GM10266 (cell line): ENCODE measurements at regions not wholly inside any gene's neighbourhood (a gene's known extent, or its start where the extent isn't known, plus 50 kb on each side); places are given as distances from the start of the nearest gene placed in this dataset.
"Not testable (repeated sequence)": the region's sequence is repeated elsewhere in the genome, so short reads cannot be mapped to it uniquely, and the experiment has no call there.

Source experiments
- DNase-seq: peaks from one replicate; pipeline ENCODE4 v3.0.0; 2012; ENCODE audit errors: extremely low spot score
- TF ChIP-seq, protein P1 (sequence below): IDR thresholded peaks from 2 replicates; pipeline ENCODE4 v1.5.1; 2012; ENCODE audit warnings: mild to moderate bottlenecking, low read depth; ENCODE audit not compliant: control insufficient read depth, insufficient read depth; ENCODE audit errors: missing control alignments

GRCh38 chr20:30502670-30503069 lies 754.8 kb upstream of the DEFB115 start:
- TF ChIP-seq, protein P1, sequence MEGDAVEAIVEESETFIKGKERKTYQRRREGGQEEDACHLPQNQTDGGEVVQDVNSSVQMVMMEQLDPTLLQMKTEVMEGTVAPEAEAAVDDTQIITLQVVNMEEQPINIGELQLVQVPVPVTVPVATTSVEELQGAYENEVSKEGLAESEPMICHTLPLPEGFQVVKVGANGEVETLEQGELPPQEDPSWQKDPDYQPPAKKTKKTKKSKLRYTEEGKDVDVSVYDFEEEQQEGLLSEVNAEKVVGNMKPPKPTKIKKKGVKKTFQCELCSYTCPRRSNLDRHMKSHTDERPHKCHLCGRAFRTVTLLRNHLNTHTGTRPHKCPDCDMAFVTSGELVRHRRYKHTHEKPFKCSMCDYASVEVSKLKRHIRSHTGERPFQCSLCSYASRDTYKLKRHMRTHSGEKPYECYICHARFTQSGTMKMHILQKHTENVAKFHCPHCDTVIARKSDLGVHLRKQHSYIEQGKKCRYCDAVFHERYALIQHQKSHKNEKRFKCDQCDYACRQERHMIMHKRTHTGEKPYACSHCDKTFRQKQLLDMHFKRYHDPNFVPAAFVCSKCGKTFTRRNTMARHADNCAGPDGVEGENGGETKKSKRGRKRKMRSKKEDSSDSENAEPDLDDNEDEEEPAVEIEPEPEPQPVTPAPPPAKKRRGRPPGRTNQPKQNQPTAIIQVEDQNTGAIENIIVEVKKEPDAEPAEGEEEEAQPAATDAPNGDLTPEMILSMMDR = no peak
- DNase-seq = no peak

DNA sequence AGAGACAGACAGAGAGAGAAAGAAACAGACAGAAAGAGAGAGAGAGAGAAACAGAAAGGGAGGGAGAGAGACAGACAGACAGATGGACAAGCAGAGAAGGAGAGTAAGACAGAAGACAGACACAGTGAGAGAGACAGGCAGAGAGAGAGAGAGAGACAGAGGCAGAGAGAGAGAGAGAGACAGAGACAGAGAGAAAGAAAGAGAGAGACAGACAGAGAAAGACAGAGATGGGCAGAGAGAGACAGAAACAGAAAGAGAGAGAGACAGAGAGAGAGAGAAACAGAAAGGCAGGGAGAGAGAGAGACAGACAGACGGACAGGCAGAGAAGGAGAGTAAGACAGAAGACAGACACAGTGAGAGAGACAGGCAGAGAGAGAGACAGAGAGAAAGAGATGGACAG lies 754.3 kb upstream of the DEFB115 start:
- DNase-seq = not testable (repeated sequence)

- DNase-seq = no peak
- TF ChIP-seq, protein P1 = no peak
Observed at GRCh38 chr20:30503992-30504570, 753.4 kb upstream of the DEFB115 start.

DNA sequence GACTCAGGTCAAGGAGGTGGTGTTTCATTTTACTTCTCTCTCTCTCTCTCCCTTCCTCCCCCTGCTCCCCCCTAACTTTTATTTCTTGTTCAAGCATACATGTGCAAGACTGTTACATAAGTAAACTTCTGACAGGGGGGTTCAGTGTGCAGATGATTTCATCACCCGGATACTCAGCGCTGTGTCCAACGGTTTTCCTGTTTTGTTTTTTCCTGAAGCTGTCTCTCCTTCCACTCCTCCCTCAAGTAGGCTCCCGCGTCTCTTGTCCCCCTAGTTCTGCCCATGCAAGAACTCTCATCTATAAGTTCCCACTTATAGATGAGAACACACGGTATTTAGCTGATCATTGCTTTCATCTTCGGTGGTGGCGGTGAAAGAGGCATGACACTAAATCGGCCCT lies 751.9 kb upstream of the DEFB115 start:
- no peak for DNase-seq
- TF ChIP-seq, protein P1 = no peak

- TF ChIP-seq, protein P1 = no peak
- no peak for DNase-seq
Observed at GRCh38 chr20:30506100-30506499, 751.4 kb upstream of the DEFB115 start.

- DNase-seq = not testable (repeated sequence)
Observed at GRCh38 chr20:30508382-30508781, 749.1 kb upstream of the DEFB115 start.

GRCh38 chr20:30511322-30512030 lies 746.0 kb upstream of the DEFB115 start:
- DNase-seq = no peak
- TF ChIP-seq, protein P1 = no peak

GRCh38 chr20:30513050-30513628 lies 744.3 kb upstream of the DEFB115 start:
- TF ChIP-seq, protein P1 = no peak
- no peak for DNase-seq

DNA sequence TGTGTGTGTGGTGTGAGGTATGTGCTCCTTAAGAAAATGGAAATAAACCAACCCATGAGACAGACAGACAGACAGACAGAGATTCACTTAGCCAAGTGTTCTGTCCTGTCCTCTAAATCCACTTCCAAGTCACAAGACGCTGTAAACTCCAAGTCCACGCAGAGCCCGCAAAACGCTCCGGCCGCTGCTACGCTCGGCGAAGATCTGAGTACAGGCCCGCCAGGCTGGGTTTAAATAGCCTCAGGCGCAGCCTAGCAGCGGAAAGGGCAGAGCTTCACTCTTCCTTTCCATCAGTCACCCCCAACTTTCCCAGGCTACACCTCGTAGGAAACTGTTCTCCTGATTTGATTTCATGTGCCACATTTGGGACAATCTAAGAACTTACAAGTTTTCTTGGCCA lies 741.5 kb upstream of the DEFB115 start:
- not testable (repeated sequence) for DNase-seq

GRCh38 chr20:30518906-30519305 lies 738.6 kb upstream of the DEFB115 start:
- DNase-seq = not testable (repeated sequence)

GRCh38 chr20:30521686-30522415 lies 735.6 kb upstream of the DEFB115 start:
- DNase-seq = not testable (repeated sequence)

DNA sequence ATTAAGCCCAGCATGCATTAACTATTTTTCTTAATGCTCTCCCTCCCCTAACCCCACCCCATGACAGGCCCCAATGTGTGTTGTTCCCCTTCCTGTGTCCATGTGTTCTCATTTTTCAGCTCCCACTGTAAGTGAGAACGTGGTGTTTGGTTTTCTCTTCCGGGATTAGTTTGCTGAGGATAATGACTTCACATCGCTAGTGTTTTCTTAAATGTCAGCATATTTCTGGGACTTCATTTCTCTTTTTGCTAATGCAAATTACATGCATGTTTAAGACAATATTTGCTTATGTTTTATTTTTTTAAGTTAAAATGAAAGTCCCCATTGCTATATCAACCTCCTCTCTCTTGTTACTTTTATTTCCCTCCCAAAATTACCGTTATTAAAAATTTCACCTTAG lies 733.3 kb upstream of the DEFB115 start:
- DNase-seq = not testable (repeated sequence)
